NB4 (cell line): ENCODE measurements at regions not wholly inside any gene's neighbourhood (a gene's known extent, or its start where the extent isn't known, plus 50 kb on each side); places are given as distances from the start of the nearest gene placed in this dataset.

Source experiments
- POLR2A ChIP-seq: IDR thresholded peaks from 2 replicates; pipeline ENCODE4 v1.6.1; 2011; ENCODE audit warnings: mild to moderate bottlenecking; ENCODE audit not compliant: insufficient read length; ENCODE audit errors: extremely low read depth
- TF ChIP-seq, protein P1 (sequence below): IDR thresholded peaks from one replicate; pipeline ENCODE4 v1.5.1; 2012; ENCODE audit warnings: low read depth, low read length
- TF ChIP-seq, protein P2 (sequence below): IDR thresholded peaks from 2 replicates; pipeline ENCODE4 v1.6.1; 2011; ENCODE audit warnings: low read depth, low read length

DNA sequence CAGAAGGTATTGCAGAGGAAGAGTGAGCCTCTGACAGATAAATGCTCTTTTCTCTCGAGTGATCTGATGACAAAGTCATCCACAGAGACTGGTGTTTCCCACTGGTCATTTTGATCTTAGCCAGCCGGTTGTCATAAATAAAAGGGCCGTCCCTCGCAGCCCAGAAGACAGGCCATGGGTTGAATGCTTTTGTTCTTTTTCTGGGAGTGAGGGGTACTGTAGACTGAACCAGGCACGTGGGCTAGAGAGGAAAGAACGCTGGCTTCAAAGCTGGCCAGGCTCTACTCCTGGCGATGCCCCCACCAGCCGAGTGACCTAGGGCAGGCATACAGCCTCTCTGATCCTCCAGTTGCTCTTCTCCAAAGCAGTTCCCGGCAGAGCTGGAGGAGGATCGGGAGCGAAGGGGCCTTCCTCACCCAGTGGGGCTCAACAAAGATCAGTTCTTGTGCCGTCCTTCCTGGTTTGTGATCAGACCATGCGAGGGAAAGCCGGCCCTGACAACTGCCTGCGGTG, 193.5 kb downstream of the INHBB start:
- no peak for TF ChIP-seq POLR2A
- TF ChIP-seq, protein P1, sequence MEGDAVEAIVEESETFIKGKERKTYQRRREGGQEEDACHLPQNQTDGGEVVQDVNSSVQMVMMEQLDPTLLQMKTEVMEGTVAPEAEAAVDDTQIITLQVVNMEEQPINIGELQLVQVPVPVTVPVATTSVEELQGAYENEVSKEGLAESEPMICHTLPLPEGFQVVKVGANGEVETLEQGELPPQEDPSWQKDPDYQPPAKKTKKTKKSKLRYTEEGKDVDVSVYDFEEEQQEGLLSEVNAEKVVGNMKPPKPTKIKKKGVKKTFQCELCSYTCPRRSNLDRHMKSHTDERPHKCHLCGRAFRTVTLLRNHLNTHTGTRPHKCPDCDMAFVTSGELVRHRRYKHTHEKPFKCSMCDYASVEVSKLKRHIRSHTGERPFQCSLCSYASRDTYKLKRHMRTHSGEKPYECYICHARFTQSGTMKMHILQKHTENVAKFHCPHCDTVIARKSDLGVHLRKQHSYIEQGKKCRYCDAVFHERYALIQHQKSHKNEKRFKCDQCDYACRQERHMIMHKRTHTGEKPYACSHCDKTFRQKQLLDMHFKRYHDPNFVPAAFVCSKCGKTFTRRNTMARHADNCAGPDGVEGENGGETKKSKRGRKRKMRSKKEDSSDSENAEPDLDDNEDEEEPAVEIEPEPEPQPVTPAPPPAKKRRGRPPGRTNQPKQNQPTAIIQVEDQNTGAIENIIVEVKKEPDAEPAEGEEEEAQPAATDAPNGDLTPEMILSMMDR = no peak
- TF ChIP-seq, protein P2, sequence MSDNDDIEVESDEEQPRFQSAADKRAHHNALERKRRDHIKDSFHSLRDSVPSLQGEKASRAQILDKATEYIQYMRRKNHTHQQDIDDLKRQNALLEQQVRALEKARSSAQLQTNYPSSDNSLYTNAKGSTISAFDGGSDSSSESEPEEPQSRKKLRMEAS = no peak
